ENCODE measurements at regions not wholly inside any gene's neighbourhood (a gene's known extent, or its start where the extent isn't known, plus 50 kb on each side); places are given as distances from the start of the nearest gene placed in this dataset.

GRCh38 chr1:227374846-227375245, 56.6 kb upstream of the CDC42BPA start:
- no peak for DNase-seq (ENCODE audit: low read depth, low spot score)

- DNase-seq (ENCODE audit: low read depth, low spot score) = no peak
Observed at GRCh38 chr1:227372726-227373130, 54.4 kb upstream of the CDC42BPA start.

- DNase-seq (ENCODE audit: low read depth, low spot score) = no peak
Observed at GRCh38 chr1:227370533-227371254, 52.4 kb upstream of the CDC42BPA start.

- no peak for DNase-seq (ENCODE audit: low read depth, low spot score)
Observed at GRCh38 chr1:227369102-227369760, 50.9 kb upstream of the CDC42BPA start.

All from smooth muscle cell of the brain vasculature (primary cell).